ENCODE measurements at regions not wholly inside any gene's neighbourhood (a gene's known extent, or its start where the extent isn't known, plus 50 kb on each side); places are given as distances from the start of the nearest gene placed in this dataset.

DNA sequence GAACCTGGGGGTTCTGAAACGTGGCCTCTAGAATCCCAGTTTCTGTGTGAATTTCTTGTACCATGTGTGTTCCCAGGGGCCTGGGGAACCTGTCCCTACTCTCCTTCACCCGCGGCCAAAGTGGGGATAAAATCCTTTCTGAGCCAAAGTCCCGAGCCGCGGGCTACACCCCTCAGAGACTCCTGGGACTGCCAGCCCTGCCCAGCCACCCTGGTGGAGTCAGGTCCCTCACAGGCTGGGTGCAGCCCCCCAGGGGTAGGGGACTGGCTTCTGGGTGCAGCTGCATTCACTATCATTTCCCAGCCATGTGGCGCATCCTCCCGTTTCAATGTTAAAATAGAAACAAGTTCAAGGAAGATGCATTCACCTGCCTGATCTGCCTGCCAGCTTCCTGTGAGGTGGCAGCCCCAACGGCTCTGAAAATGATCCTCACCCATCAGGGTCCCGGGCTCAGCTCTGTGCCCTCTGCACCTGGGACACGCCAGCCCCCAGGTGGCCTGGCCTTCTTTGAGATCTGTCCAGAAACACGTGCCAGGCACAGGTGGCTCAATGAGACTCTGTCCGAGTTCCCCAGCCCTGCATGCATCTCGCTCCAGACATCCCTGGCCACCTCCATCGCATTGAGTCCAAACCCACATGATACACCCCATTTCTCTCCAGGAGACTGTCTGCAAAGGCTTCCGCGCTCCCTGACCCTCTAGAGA, 338.8 kb downstream of the CTTN start:
- no peak for DNase-seq

DNA sequence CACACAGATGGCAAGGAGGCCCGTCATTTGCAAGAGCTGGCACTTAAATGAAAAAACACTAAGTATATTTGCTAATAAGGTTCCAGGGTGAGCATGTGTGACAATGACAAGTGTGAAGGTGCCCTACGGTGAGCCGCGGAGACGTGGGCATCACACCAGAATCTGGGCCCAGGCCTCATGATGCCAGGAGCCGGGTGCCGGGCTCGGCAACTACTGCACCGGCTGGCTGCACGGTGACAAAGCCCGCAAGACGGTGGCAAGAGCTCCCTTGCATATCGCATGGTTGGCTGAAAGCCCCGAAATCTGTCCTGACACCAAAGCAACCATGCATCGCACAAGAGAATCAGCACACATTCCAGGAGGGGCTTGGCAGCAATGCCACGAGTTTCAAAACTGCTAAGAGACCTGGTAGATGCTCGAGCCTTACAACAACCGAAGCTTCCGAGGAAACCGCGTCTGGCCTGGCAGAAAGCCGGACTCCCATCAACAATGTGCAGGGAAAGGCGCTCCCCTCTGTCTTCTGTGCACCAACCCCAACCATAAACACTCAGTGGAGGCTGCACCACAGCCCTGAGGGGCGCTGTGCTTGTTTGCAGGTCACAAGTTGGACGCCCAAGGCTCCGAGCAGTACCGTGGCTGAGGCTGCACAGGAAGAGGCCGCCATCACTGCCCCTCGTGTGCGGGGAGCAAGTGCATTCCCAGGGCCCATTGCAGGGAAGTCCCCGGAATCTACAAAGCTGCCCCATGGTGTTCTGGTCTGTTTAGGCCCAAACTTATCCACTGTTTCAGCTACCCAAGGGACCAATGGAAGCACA, 339.7 kb downstream of the CTTN start:
- no peak for DNase-seq

- no peak for DNase-seq
These were observed 340.3 kb downstream of the CTTN start for GRCh38 chr11:70738661-70739060.

DNA sequence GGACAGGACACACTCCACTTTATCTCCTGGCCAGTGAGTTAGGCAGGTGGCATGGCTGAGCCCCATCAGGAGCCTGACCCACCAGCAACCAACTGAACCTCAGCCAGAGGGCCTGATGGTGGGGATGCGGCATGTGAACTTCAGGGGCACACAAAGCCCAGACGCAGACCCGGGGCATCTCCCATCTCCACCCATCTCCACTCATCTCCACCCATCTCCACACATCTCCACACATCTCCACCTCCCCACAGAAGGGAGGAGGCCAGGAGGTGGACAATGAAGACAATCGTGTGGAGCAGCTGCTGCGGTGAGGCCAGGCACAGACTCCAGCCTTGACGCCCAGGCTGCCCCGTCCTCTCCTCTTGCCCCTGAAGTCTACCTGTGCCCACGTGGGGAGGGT, 340.8 kb downstream of the CTTN start:
- no peak for DNase-seq

GRCh38 chr11:70739811-70740487, 341.6 kb downstream of the CTTN start:
- DNase-seq: no peak

GRCh38 chr11:70740488-70740851, 342.1 kb downstream of the CTTN start:
- no peak for DNase-seq

DNA sequence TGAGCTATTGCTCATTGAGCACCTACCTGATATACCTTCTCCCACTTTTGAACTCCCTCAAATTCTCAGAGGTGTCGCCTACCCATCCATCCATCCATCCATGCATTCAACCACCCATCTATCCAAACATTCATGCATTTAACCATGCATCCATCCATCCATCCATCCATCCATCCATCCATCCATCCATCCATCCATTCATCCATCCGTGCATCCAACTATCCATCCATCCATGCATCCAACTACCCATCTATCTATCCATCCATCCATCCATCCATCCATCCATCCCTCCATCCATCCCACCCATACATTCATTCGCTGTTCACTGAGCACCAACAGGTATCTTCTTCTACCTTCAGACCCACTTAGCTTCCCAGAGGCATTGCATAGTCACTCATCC, 342.8 kb downstream of the CTTN start:
- no peak for DNase-seq

DNA sequence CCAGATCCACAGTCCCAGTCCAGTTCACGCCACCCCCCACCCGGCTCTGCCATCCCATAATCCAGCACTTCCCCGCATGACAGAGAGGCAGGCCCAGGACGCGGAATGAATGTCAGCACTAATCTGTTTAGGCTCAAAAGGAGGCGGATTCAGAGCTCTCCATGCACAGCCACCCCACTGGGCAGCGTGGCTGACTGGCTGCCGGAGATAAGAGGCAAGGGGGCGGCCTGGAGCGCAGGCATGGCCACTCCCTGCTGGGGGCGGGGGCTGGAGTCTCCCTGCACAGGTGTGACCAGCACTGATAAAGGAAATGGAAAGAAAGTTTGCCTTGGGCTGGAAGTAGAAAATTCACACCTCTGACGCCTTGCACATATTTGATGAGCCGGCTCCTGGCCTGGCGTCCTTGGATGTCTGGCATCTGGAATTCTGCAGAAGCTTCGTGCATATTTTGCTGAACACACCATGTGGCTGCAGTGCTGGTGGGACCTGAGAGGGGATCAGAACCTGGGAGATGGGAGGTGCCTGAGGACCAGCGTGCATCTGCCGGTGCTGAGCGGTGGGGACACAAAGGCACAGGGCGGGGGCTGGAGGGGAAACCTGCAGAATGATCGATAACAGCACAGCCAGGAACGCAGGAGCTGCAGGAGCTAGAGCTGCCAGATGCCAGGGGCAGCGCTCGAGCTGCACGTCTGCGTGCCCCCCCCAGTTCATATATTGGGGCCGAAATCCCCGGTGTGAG, 344.4 kb downstream of the CTTN start:
- DNase-seq: no peak

GRCh38 chr11:70743329-70743728, 345.0 kb downstream of the CTTN start:
- no peak for DNase-seq

GRCh38 chr11:70743941-70744351, 345.6 kb downstream of the CTTN start:
- no peak for DNase-seq

DNA sequence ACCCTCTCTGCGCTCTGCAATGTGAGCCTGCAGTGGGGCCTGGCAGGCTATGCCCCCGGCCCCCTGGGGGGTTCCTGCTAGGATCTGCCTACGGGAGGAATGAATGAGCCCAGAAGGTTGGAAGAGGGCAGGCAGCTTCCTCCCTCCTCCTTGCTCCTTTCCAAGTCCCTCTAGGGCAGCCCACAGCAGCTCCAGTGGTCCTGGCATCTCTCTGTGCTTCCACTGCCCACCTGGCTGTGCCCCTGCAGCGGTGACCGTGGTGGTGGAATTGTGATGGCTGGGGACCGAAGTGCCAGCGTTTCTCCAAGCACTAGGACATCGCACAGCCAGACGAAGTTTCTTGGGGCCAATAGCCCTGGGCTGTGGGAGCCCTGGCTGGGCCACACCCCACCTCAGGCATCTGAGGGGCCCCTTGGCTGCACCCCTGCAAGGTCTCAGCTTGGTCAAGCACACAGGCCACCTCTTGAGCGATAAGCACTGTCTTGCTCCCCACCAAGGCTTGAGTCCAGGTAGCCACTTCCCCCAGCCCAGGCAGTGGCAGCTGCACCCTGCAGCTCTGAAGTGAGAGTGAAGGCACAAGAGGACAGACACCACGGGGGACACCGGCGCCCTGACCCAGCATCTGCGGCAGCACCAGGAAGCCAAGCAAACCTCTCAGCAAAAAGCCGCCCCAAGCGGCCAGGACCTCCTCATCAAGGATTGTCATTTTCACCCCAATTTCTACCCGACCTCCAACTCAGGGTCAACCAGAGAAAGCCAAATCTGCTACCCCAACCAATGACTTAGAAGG, 346.3 kb downstream of the CTTN start:
- DNase-seq: no peak

- no peak for DNase-seq
These were observed 347.1 kb downstream of the CTTN start for GRCh38 chr11:70745451-70745850.

DNA sequence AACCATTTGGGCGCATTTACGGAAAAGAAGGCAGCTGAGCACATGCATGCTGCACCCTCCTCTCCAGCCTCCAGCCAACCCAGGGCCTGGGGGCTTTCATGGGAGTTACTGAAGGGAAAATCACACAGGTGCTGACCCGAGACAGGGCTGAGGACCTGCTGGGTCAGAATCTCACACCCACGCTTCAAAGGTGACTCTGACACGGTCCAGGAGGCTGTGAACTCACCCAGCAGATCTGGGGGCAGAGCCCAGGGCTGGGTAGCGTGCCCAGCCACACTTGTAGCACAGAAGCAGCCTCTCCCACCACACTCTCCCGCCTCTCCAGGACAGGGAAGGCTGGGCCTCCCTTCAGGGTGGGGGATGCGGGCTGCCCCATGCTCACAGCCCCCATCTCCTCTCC, 347.6 kb downstream of the CTTN start:
- DNase-seq: no peak

GRCh38 chr11:70746351-70746750, 348.0 kb downstream of the CTTN start:
- no peak for DNase-seq

DNA sequence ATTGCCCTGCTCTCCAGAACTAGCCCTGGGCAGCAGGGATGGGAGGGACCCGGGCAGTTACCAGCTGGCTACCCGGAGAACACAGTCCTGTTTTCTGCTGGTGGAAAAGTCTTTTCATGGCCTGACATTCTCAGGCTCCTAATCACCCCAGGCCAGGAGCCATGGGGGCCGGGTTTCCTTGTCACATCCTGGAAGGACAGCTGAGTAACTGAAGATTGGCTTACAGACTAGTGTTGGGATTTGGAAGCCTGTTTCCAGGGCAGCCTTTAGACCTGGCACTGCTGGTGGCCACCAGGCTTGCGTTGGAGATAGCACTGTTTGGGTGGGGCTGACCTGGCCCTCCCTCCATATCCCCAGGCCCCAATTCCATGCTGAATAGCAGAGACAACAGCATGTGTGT, 349.0 kb downstream of the CTTN start:
- DNase-seq: no peak

GRCh38 chr11:70747921-70748320, 349.6 kb downstream of the CTTN start:
- no peak for DNase-seq

DNA sequence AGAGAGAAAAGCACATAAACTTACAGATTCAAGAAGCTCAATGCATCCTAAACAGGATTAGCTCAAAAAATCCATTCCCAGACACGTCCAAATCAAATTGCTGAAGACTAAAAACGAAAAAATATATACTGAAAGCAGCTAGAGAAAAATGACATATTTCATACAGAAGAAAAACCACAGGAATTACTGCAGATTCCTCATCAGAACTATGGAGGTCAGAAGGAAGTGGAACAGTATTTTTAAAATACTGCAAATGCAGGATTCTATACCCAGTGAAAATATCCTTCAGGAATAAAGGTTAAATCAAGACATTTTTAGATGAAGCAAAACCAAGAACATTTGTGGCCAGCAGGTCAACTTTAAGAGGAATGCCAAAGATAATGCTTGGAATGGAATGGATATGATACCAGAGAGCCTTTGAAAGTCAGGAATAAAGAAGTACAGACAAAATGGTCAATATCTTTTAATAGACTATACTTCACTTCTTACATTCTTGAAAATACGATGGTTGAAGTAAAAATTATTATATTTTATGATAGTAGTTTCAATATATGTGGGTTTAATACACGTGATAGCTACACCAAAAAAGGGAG, 352.9 kb downstream of the CTTN start:
- DNase-seq: no peak

- DNase-seq: peak in 51 of 56 donors; percentile 23 to 86 (median 54)
These were observed 357.3 kb downstream of the CTTN start for GRCh38 chr11:70755410-70756158.

- DNase-seq: no peak
These were observed 358.0 kb downstream of the CTTN start for GRCh38 chr11:70756341-70756740.

DNA sequence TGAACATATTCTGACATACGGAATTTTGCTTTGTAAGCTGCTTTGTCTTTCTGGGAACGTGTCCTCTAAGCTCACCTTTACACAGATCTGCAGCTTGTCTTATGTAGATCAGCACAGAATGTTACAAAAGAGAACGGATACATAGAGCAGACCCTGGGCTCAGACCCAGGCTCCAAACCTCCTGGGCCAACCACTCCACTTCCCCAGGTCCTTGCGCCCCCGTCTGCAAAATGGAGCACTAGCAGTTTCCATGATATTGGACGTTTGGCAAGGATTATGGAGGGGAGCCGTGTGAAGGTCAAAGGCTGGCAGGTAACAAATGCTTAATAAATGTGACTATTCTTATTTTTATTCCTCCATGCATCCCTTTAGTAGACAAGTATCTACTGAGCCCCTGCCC, 358.4 kb downstream of the CTTN start:
- DNase-seq: no peak
